ENCODE measurements at regions not wholly inside any gene's neighbourhood (a gene's known extent, or its start where the extent isn't known, plus 50 kb on each side); places are given as distances from the start of the nearest gene placed in this dataset.

GRCh38 chr10:113219446-113219845, 269.4 kb downstream of the TCF7L2 start:
- TF ChIP-seq CTCF (IDR thresholded peaks at IDR 0.05; ENCODE audit: borderline replicate concordance, extremely low read depth, low read length, poor library complexity, severe bottlenecking) (no peak), EZH2 (IDR thresholded peaks at IDR 0.05; ENCODE audit: borderline replicate concordance, low read depth, low read length, severe bottlenecking) (no peak)
